Epithelial cell of prostate (primary cell): ENCODE measurements at regions not wholly inside any gene's neighbourhood (a gene's known extent, or its start where the extent isn't known, plus 50 kb on each side); places are given as distances from the start of the nearest gene placed in this dataset.
"Not testable (repeated sequence)": the region's sequence is repeated elsewhere in the genome, so short reads cannot be mapped to it uniquely, and the experiment has no call there.

ENCODE experiments used
- DNase-seq: peaks from one replicate; pipeline ENCODE4 v3.0.0-alpha.2; 2011; ENCODE audit warnings: low read depth, low spot score
- H3K27ac ChIP-seq: fragments of 450-650 bp; 2 replicates; pipeline ENCODE4 v1.5.1; 2017; ENCODE audit warnings: mild to moderate bottlenecking

DNA sequence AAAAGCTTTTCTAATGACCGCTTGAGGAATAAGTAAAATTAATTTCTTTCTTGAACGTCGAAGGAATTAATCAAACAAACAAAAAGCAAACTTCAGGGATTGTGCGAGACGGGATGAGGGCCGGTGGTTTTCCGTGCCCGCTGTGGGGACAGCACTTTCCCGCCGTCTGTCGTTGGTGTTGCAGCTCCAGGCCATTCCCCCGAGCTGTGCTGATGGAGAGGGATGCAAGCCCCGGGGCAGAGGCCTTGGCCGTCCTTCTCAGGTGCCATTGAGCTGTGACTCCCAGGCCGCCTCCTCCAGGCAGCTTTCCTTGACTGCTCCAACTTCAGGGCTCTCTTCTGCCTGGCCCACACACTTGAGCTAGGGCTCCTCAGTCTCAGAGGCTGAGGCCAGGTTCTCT is 109.0 kb upstream of the C14orf180 start:
- no peak for DNase-seq
- H3K27ac ChIP-seq: no peak overlapping the region

GRCh38 chr14:104471114-104471513 is 108.5 kb upstream of the C14orf180 start:
- H3K27ac ChIP-seq: no peak overlapping the region
- no peak for DNase-seq

- H3K27ac ChIP-seq: no peak overlapping the region
Measured at GRCh38 chr14:104472073-104472472, 107.5 kb upstream of the C14orf180 start.

DNA sequence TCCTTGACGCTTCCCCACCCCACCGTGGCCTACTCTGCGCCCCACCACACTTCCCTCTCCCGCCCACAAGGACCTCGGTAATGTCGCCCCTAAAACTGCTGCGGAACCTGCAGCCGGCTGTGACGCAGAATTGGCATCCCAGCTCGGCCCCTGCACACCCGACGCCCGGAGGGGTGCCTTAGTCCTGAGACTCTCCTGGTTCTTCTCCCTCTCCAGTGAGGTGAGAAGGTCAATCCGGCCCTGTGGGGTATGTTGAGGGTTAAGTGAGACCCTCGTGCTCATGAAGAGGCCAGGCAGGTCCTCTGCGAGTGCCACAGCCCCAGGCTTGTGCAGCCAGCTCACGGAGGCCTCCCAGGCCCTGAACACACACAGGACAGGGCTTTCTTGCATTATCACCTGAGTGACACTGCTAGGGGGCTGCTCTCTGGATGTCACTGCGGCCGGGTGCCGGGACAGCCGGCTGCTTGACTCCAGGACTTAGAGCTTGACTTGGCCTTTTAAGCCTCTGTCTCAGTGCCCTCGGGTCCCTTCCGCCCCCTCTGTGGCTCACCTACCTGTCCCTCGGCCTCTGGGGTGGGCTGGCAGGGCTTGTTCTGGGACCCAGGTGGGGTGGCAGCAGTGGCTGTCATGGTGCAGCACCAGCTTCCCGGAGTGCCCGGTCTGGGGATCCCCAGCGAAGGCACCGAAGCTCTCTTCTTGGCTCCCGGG is 106.9 kb upstream of the C14orf180 start:
- H3K27ac ChIP-seq: no peak overlapping the region
- DNase-seq: no peak

More at GRCh38 chr14:104472073-104472472, 107.5 kb upstream of the C14orf180 start:
- no peak for DNase-seq

DNA sequence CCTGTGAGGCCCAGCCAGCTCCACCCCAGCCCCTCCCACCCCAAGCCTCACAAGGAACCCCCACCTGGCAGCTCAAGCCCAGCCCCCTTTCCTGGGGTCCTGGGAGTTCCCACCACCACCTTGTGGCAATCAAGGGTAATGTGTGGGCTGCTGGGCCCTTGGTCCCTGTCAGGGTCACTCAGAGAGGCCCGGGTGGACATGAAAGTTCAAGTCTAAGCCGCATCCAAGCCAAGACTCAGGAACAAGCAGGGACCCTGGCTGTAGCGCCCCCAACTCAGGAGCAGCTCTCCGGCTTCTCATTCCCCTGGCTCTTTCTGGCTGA is 106.4 kb upstream of the C14orf180 start:
- H3K27ac ChIP-seq: no peak overlapping the region
- DNase-seq: no peak

DNA sequence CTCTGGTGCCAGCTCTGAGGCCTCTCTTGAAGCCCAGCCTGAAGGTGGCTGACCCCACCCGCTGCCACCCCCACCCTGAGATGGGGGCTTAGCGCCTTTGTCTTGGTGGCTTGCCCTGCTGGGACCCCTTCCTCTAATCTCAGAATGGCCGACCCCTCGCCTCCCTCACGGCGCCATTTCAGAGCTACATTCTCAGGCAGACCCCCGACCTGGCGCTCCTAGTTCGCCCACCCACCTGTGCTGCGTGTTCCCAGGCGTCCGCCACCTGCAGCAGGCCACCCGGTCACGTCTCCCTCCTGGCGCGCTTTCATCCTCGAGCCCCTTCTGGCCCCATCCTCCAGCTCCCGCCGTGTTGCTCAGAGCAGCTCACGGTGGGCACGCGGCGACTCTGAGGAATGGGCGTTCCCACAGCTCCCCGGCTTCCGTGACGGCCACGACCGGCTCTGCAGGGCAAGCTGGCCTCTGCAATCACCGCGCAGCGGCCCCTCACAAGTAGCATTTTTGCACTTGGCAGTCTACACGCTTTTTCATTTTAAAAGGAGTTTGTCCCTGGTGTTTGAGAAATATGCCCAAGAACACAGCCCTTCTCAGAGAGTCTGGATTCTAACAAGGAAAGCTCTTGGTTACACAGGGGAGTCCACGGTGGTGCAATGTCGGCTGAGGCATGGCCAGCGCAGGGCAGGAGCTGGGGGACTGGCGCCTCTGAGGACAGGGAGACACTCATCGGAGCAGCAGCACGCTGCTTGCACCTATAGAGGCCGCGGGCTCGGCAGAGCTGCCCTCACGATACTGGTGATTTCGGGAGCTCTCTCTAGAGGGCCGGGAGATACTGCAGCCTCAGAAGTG is 105.7 kb upstream of the C14orf180 start:
- H3K27ac ChIP-seq: no peak overlapping the region
- no peak for DNase-seq

GRCh38 chr14:104474495-104475213 is 104.9 kb upstream of the C14orf180 start:
- no peak overlapping the region for H3K27ac ChIP-seq
- no peak for DNase-seq

DNA sequence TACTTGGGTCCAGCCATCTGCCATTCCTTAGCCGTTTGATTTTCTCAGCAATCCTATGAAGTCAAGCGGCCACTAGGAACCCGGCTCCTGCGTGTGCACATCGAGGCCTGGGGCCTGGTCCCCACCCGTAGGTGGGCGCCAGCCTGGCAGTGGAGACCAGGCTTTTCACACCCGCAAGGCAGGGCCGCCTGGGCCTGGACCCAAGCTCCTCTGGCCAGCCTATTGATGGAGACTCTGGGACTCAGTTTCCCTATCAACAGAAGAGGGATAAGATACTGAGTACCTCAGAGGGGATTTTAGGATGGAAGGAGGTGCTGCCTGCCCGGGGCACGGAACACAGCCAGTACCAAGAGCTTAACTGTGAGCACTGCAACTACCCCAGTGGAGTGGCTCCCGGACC is 104.3 kb upstream of the C14orf180 start:
- no peak for DNase-seq
- H3K27ac ChIP-seq: no peak overlapping the region

GRCh38 chr14:104475802-104476201 is 103.8 kb upstream of the C14orf180 start:
- no peak for DNase-seq
- no peak overlapping the region for H3K27ac ChIP-seq

- no peak overlapping the region for H3K27ac ChIP-seq
- no peak for DNase-seq
Measured at GRCh38 chr14:104476437-104476836, 103.1 kb upstream of the C14orf180 start.

DNA sequence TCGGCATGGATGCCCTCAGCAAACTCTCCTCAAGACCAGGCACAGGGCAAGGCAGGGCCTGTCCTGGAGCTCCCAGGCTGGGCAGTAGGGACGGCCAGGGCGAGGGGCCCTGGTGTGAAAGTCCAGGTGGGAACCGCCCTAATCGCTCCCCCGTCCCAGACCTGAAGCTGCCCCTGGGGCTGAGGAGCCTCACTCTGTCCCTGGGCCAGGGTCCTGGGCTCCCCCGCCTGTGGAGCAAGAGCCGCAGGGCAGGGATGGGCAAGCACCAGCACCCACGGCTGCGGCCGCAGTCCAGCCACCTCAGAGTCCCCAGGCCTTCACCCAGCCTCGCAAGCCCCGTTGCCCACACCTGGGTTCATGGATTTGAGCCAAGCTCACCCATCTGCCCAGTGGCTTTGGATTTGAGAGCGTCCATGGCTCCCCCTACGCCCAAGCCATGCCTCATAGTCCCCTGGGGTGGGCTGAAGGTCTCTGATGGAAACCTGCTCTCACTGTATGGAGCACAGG is 102.4 kb upstream of the C14orf180 start:
- H3K27ac ChIP-seq: no peak overlapping the region
- no peak for DNase-seq

- no peak overlapping the region for H3K27ac ChIP-seq
- DNase-seq: no peak
Measured at GRCh38 chr14:104477666-104478380, 101.7 kb upstream of the C14orf180 start.

GRCh38 chr14:104478656-104479055 is 100.9 kb upstream of the C14orf180 start:
- DNase-seq: no peak

DNA sequence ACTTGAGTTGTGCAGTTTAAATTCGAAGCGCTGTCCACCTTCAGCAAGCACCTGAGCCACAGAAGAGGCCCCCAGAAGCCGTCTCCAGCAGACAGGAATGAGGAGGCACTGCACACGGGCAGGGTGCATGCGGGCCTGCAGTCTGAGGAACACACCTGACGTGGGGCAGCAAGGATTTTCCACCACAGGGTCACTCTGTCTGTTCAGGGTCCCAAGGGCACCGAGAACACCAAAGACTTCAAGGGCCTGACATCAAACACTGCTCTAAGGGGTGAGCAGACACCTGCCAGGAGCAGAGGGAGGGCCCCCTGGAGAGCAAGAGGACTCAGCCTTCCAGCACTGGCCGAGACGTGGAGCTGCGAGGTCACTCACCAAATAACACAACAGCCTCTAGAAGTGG is 99.7 kb upstream of the C14orf180 start:
- H3K27ac ChIP-seq: no peak overlapping the region
- DNase-seq: no peak

More at GRCh38 chr14:104478656-104479055, 100.9 kb upstream of the C14orf180 start:
- no peak overlapping the region for H3K27ac ChIP-seq

DNA sequence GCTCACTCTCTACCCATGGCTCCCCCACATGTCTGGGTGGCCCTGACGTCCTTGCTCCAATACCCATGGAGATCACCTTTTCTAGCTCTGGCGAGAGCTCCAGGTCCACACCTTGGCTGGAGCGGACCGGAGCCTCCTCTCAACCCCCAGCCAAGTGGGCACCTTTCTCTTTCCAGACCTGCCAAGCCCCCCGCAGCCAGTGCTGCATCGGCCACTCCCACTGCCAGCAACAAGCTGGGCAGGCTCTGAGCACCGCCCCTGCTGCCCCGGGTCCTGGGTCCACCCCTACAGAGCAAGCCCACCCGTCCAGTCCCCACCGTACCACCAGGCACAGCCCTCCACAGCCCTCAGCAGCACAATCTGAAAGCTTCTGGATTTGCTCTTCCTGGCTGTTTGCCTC is 98.2 kb upstream of the C14orf180 start:
- H3K27ac ChIP-seq: no peak overlapping the region
- DNase-seq: no peak

DNA sequence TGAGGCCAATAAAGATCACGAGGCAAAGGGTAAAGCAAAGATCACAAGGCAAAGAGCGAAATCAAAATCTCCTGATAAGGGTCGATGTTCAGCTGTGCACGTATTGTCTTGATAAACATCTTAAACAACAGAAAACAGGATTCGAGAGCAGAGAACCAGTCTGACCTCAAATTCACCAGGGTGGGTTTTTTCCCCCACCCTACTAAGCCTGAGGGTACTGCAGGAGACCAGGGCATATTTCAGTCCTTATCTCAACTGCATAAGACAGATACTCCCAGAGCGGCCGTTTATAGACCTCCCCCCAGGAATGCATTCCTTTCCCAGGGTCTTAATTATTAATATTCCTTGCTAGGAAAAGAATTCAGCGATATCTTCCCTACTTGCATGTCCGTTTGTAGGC is 97.5 kb upstream of the C14orf180 start:
- H3K27ac ChIP-seq, DNase-seq: not testable (repeated sequence)

DNA sequence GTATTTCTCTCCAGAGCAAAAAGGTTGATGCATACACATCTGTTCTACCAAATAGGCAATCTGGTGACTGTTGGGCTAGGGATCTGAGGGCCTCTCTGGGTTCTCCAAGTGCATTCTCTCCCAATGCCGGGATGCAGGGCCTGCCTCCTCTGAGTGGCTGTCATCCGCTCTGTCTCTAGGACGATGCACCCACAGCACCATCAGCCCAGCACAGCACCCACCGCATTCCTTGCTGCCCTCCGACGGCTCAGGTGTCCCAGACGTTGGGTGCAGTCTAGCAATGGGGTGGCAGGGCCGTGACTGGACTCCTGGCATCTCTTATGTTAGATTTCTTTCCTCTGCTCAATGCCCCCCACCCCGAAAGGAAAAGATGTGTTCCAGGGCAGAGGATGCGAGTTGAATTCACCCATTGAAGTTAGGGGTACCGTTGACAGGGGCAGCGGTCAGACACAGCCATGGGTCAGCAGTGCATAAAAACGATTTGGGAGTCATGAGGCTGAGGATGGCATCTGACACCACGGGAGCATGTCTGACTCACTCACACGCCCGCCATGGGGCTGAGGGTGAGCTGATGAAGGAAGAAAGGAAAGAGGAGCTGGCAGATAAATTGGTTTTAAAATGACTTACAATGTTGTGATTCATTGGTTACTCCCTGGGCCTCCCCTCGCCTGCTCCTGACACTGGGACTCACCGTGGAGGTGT is 93.2 kb upstream of the C14orf180 start:
- no peak for DNase-seq
- no peak overlapping the region for H3K27ac ChIP-seq

DNA sequence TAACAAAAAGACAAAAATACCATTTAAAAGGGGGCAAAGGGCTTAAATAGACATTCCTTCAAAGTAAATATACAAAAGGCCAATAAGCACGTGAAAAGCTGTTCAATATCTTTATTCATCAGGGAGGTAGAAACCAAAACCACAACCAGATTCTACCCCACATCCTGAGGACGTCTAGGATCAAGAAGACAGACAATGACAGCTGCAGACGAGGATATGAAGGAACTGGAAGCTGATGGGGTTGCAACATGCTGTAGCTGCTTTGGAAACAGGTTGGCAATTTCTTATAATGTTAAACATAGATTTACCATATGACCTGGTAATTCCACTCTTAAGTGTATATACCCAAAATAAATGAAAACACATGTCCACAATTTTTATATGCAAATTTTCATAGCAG is 85.1 kb upstream of the C14orf180 start:
- DNase-seq: no peak
- no peak overlapping the region for H3K27ac ChIP-seq

DNA sequence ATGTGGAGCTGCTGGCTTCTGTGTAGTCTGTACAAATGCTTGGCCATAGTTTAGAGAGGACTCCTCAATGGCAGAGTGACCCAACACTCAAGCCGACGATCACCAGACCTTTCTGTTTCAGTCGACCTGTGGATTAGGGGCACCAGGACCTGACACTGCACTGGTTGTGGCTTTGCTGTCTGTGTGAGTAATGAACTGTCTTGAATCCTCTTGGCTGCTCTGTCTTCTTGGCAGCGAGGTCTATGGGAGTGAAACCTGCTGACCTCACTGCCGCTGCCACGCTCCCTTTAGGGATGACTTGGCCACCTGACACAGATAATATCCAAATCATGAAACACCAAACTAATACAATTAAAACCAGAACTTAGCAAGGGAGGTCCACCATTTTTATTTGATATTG is 83.5 kb upstream of the C14orf180 start:
- H3K27ac ChIP-seq: no peak overlapping the region
- DNase-seq: no peak
